Sigmoid colon (tissue), 4 donors: ENCODE measurements at regions not wholly inside any gene's neighbourhood (a gene's known extent, or its start where the extent isn't known, plus 50 kb on each side); places are given as distances from the start of the nearest gene placed in this dataset.

Source experiments
- CTCF ChIP-seq, 4 experiments: fragments of 450-650 bp in 3 of 4; fragments of 200-600 bp in 1 of 4; IDR thresholded peaks; one replicate each; pipeline ENCODE4 v1.5.1; 2016 to 2019; ENCODE audit warnings: antibody characterized with exemption in 4 of 4, mild to moderate bottlenecking in 3 of 4, moderate library complexity in 2 of 4
- POLR2A ChIP-seq, 2 donors: fragments of 450-650 bp; IDR thresholded peaks; one replicate each; pipeline ENCODE4 v1.6.1; 2016; ENCODE audit warnings: antibody characterized with exemption in 2 of 2, mild to moderate bottlenecking in 2 of 2, moderate library complexity in 2 of 2
- POLR2AphosphoS5 ChIP-seq, 4 donors: sonication (generic); formaldehyde crosslinking; IDR thresholded peaks; one replicate each; pipeline ENCODE4 v1.6.1; 2017; ENCODE audit warnings: antibody characterized with exemption in 4 of 4

GRCh38 chr2:103155308-103155707 is 393.5 kb downstream of the TMEM182 start:
- TF ChIP-seq CTCF (IDR thresholded peaks at IDR 0.05) = no peak
- no peak for TF ChIP-seq POLR2AphosphoS5 (IDR thresholded peaks at IDR 0.05)
- no peak for TF ChIP-seq POLR2A (IDR thresholded peaks at IDR 0.05)
